Ascending aorta (tissue), 2 donors: ENCODE measurements at regions not wholly inside any gene's neighbourhood (a gene's known extent, or its start where the extent isn't known, plus 50 kb on each side); places are given as distances from the start of the nearest gene placed in this dataset.

Source experiments
- DNase-seq, 2 donors: peaks; one replicate each; pipeline ENCODE4 v3.0.0-alpha.2; 2019; ENCODE audit warnings: low spot score in 2 of 2
- H3K27ac ChIP-seq, 2 donors: fragments of 200-600 bp; sonication (generic); one replicate each; pipeline ENCODE4 v1.5.1; 2016 to 2017; ENCODE audit warnings: mild to moderate bottlenecking in 1 of 2
- H3K27me3 ChIP-seq: fragments of 200-600 bp; sonication (generic); one replicate; pipeline ENCODE4 v1.5.1; 2017
- H3K36me3 ChIP-seq, 2 donors: fragments of 200-600 bp; sonication (generic); one replicate each; pipeline ENCODE4 v1.5.1; 2016
- H3K4me1 ChIP-seq, 2 donors: fragments of 200-600 bp; sonication (generic); one replicate each; pipeline ENCODE4 v1.5.1; 2016 to 2017; ENCODE audit warnings: mild to moderate bottlenecking in 1 of 2
- H3K4me3 ChIP-seq, 2 donors: fragments of 200-600 bp; sonication (generic); one replicate each; pipeline ENCODE4 v1.5.1; 2016 to 2017; ENCODE audit warnings: mild to moderate bottlenecking in 1 of 2
- H3K9me3 ChIP-seq, 2 donors: fragments of 200-600 bp; sonication (generic); one replicate each; pipeline ENCODE4 v1.5.1; 2016
- CTCF ChIP-seq, 3 experiments: fragments of 200-600 bp in 2 of 3; fragments of 450-650 bp in 1 of 3; sonication (generic) in 2 of 3; IDR thresholded peaks; one replicate each; pipeline ENCODE4 v1.5.1; 2016 to 2019; ENCODE audit warnings: antibody characterized with exemption in 3 of 3, mild to moderate bottlenecking in 1 of 3, moderate library complexity in 1 of 3
- intact Hi-C: fragments of 100-400 bp; cut with DNase I; formaldehyde crosslinking; loops from one replicate; pipeline ENCODE4 v1.15.1; 2023

- intact Hi-C loops = loop anchor here (5.0 kb wide), 1 partner anchor 423 kb away; the partner anchor contains the start of gene RAB28
- DNase-seq = no peak
- H3K27ac ChIP-seq = no peak overlapping the region
- no peak for TF ChIP-seq CTCF (IDR thresholded peaks at IDR 0.05)
- H3K4me1 ChIP-seq = peaks cover 0 to 15% of the 10 kb centered on the region in 2 donors
- H3K36me3 ChIP-seq = no peaks in the 10 kb centered on the region
- no peaks in the 10 kb centered on the region for H3K9me3 ChIP-seq
- no peak overlapping the region for H3K4me3 ChIP-seq
- H3K27me3 ChIP-seq = no peaks in the 10 kb centered on the region
Measured at GRCh38 chr4:13059019-13059418, 425.1 kb downstream of the RAB28 start.

- Histone ChIP-seq H3K27ac (peak overlapping the region; percentile 78 to 81), H3K4me1 (peaks cover 0 to 19% of the 10 kb centered on the region in 2 donors), H3K9me3 (no peaks in the 10 kb centered on the region), H3K27me3 (no peaks in the 10 kb centered on the region), H3K36me3 (no peaks in the 10 kb centered on the region), H3K4me3 (no peak overlapping the region)
- no peak for TF ChIP-seq CTCF (IDR thresholded peaks at IDR 0.05)
- DNase-seq = no peak
- intact Hi-C loops = loop anchor here (5.0 kb wide), 1 partner anchor 426 kb away; the partner anchor contains the start of gene RAB28
Measured at GRCh38 chr4:13056630-13057189, 427.4 kb downstream of the RAB28 start.

- Histone ChIP-seq H3K4me3 (no peak overlapping the region), H3K27ac (peak overlapping the region; percentile 61 to 63), H3K4me1 (peaks cover 0 to 19% of the 10 kb centered on the region in 2 donors), H3K27me3 (no peaks in the 10 kb centered on the region), H3K36me3 (no peaks in the 10 kb centered on the region), H3K9me3 (no peaks in the 10 kb centered on the region)
- no peak for TF ChIP-seq CTCF (IDR thresholded peaks at IDR 0.05)
- intact Hi-C loops = no loop called here
- DNase-seq = peak in 1 of 2 donors; percentile 67
Measured at GRCh38 chr4:13054420-13054970, 429.6 kb downstream of the RAB28 start.

GRCh38 chr4:13047591-13047990 is 436.5 kb downstream of the RAB28 start:
- intact Hi-C loops = no loop called here
- no peak for DNase-seq

GRCh38 chr4:13036841-13037240 is 447.3 kb downstream of the RAB28 start:
- no peak for DNase-seq
- H3K36me3 ChIP-seq = no peaks in the 10 kb centered on the region
- no peak for TF ChIP-seq CTCF (IDR thresholded peaks at IDR 0.05)
- no peak overlapping the region for H3K4me3 ChIP-seq
- no peak overlapping the region for H3K27ac ChIP-seq
- no peaks in the 10 kb centered on the region for H3K4me1 ChIP-seq
- no peaks in the 10 kb centered on the region for H3K9me3 ChIP-seq
- H3K27me3 ChIP-seq = no peaks in the 10 kb centered on the region
- intact Hi-C loops = no loop called here

More at GRCh38 chr4:13047591-13047990, 436.5 kb downstream of the RAB28 start:
- no peaks in the 10 kb centered on the region for H3K36me3 ChIP-seq
- no peaks in the 10 kb centered on the region for H3K4me1 ChIP-seq
- no peak overlapping the region for H3K4me3 ChIP-seq
- no peak for TF ChIP-seq CTCF (IDR thresholded peaks at IDR 0.05)
- no peaks in the 10 kb centered on the region for H3K9me3 ChIP-seq
- no peaks in the 10 kb centered on the region for H3K27me3 ChIP-seq
- no peak overlapping the region for H3K27ac ChIP-seq
